Prostate gland (tissue), 2 donors: ENCODE measurements at regions not wholly inside any gene's neighbourhood (a gene's known extent, or its start where the extent isn't known, plus 50 kb on each side); places are given as distances from the start of the nearest gene placed in this dataset.

Source experiments
- CTCF ChIP-seq, 4 experiments: fragments of 200-600 bp in 2 of 4; fragments of 450-650 bp in 2 of 4; sonication (generic) in 2 of 4; IDR thresholded peaks; 1 replicate in 3 of 4; 2 replicates in 1 of 4; pipeline ENCODE4 v1.5.1; 2016 to 2019; ENCODE audit warnings: antibody characterized with exemption in 4 of 4, mild to moderate bottlenecking in 2 of 4, moderate library complexity in 2 of 4
- POLR2A ChIP-seq: fragments of 450-650 bp; IDR thresholded peaks from one replicate; pipeline ENCODE4 v1.6.1; 2016; ENCODE audit warnings: antibody characterized with exemption, mild to moderate bottlenecking
- POLR2AphosphoS5 ChIP-seq: sonication (generic); formaldehyde crosslinking; IDR thresholded peaks from one replicate; pipeline ENCODE4 v1.6.1; 2017; ENCODE audit warnings: antibody characterized with exemption

- no peak for TF ChIP-seq POLR2A
- TF ChIP-seq CTCF (IDR thresholded peaks at IDR 0.05) = no peak
- TF ChIP-seq POLR2AphosphoS5 = no peak
Measured at GRCh38 chr21:28150778-28151177, 841.9 kb downstream of the LTN1 start.
